ENCODE measurements at regions not wholly inside any gene's neighbourhood (a gene's known extent, or its start where the extent isn't known, plus 50 kb on each side); places are given as distances from the start of the nearest gene placed in this dataset.

GRCh38 chr1:178025613-178026356 lies 55.9 kb upstream of the SEC16B start:
- Histone ChIP-seq H3K27ac (no peak overlapping the region), H3K27me3 (no peaks in the 10 kb centered on the region), H3K4me3 (no peak overlapping the region), H3K4me1 (peaks cover 18% of the 10 kb centered on the region), H3K36me3 (replicated peaks in 1 of 2; ENCODE audit: insufficient read depth in 1 of 2, low read depth in 2 of 2) (peaks cover 0 to 1% of the 10 kb centered on the region in 2 donors), H3K9me3 (no peaks in the 10 kb centered on the region)
- intact Hi-C loops (cut with DNase I), result no loop called here
- WGBS, 2 donors, result 85 to 88% methylated on average over 9 of the region's 9 CpGs
- DNase-seq (no peak), ATAC-seq (no peak)
- no peak for TF ChIP-seq CTCF (IDR thresholded peaks at IDR 0.05)
- no peak for TF ChIP-seq POLR2A (IDR thresholded peaks at IDR 0.05)

GRCh38 chr1:178028841-178029481 lies 59.1 kb upstream of the SEC16B start:
- Histone ChIP-seq H3K9me3 (no peaks in the 10 kb centered on the region), H3K36me3 (replicated peaks in 1 of 2; ENCODE audit: insufficient read depth in 1 of 2, low read depth in 2 of 2) (peaks cover 0 to 1% of the 10 kb centered on the region in 2 donors), H3K27ac (no peak overlapping the region), H3K4me1 (peaks cover 8% of the 10 kb centered on the region), H3K27me3 (no peaks in the 10 kb centered on the region), H3K4me3 (no peak overlapping the region)
- DNase-seq, result no peak
- intact Hi-C loops (cut with DNase I), result no loop called here
- no peak for ATAC-seq
- WGBS, 2 donors, result 72 to 79% methylated on average over 7 of the region's 7 CpGs
- TF ChIP-seq CTCF (IDR thresholded peaks at IDR 0.05), result no peak
- TF ChIP-seq POLR2A (IDR thresholded peaks at IDR 0.05), result no peak

DNA sequence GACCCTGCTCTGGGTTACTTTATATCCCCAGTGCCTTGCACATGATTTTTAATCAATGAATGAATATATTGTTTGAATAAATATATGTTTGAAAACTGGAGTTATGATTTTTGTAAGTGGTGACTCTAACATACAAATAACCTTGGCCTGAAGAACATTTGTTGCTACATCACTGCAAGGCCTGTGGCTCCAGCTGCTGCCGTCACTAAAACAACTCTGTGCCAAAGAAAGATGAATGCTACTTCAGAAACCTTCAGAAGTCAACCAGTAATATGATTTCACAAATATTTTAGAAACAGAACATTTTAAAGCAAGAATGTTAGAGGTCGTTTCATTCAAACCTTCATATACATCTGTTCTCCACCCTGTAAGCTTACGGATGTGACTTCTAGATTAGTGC lies 60.6 kb upstream of the SEC16B start:
- Histone ChIP-seq H3K4me1 (peaks cover 7% of the 10 kb centered on the region), H3K36me3 (replicated peaks in 1 of 2; ENCODE audit: insufficient read depth in 1 of 2, low read depth in 2 of 2) (no peaks in the 10 kb centered on the region), H3K4me3 (no peak overlapping the region), H3K9me3 (no peaks in the 10 kb centered on the region), H3K27ac (no peak overlapping the region), H3K27me3 (no peaks in the 10 kb centered on the region)
- DNase-seq (no peak), ATAC-seq (no peak)
- WGBS, 2 donors, result 87 to 90% methylated on average over 3 of the region's 3 CpGs
- intact Hi-C loops (cut with DNase I), result no loop called here
- TF ChIP-seq POLR2A (IDR thresholded peaks at IDR 0.05) (no peak), CTCF (IDR thresholded peaks at IDR 0.05) (no peak)

GRCh38 chr1:178031856-178032320 lies 62.0 kb upstream of the RASAL2 start:
- H3K4me1 ChIP-seq, result peaks cover 11% of the 10 kb centered on the region
- intact Hi-C loops (cut with DNase I), result no loop called here

More at GRCh38 chr1:178031856-178032320, 62.0 kb upstream of the RASAL2 start:
- TF ChIP-seq POLR2A (IDR thresholded peaks at IDR 0.05) (no peak), CTCF (IDR thresholded peaks at IDR 0.05) (peak; percentile 72 to 90 (median 85))
- H3K4me3 ChIP-seq, result no peak overlapping the region
- ATAC-seq, result peak; percentile 96
- no peak overlapping the region for H3K27ac ChIP-seq
- no peaks in the 10 kb centered on the region for H3K36me3 ChIP-seq (replicated peaks in 1 of 2; ENCODE audit: insufficient read depth in 1 of 2, low read depth in 2 of 2)
- DNase-seq, result peak; percentile 93 to 98 (median 96)
- no peaks in the 10 kb centered on the region for H3K27me3 ChIP-seq
- no peaks in the 10 kb centered on the region for H3K9me3 ChIP-seq
